ENCODE measurements at regions not wholly inside any gene's neighbourhood (a gene's known extent, or its start where the extent isn't known, plus 50 kb on each side); places are given as distances from the start of the nearest gene placed in this dataset.

GRCh38 chr17:72192800-72193192, 72.0 kb downstream of the SOX9 start:
- TF ChIP-seq, protein P1, sequence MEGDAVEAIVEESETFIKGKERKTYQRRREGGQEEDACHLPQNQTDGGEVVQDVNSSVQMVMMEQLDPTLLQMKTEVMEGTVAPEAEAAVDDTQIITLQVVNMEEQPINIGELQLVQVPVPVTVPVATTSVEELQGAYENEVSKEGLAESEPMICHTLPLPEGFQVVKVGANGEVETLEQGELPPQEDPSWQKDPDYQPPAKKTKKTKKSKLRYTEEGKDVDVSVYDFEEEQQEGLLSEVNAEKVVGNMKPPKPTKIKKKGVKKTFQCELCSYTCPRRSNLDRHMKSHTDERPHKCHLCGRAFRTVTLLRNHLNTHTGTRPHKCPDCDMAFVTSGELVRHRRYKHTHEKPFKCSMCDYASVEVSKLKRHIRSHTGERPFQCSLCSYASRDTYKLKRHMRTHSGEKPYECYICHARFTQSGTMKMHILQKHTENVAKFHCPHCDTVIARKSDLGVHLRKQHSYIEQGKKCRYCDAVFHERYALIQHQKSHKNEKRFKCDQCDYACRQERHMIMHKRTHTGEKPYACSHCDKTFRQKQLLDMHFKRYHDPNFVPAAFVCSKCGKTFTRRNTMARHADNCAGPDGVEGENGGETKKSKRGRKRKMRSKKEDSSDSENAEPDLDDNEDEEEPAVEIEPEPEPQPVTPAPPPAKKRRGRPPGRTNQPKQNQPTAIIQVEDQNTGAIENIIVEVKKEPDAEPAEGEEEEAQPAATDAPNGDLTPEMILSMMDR (IDR thresholded peaks at IDR 0.05) = no peak
- no peak for TF ChIP-seq POLR2A (IDR thresholded peaks at IDR 0.05)

Measured in vagina (tissue), 2 donors.